GM10266 (cell line): ENCODE measurements at regions not wholly inside any gene's neighbourhood (a gene's known extent, or its start where the extent isn't known, plus 50 kb on each side); places are given as distances from the start of the nearest gene placed in this dataset.

Source experiments
- DNase-seq: peaks from one replicate; pipeline ENCODE4 v3.0.0; 2012; ENCODE audit errors: extremely low spot score
- TF ChIP-seq, protein P1 (sequence below): IDR thresholded peaks from 2 replicates; pipeline ENCODE4 v1.5.1; 2012; ENCODE audit warnings: mild to moderate bottlenecking, low read depth; ENCODE audit not compliant: control insufficient read depth, insufficient read depth; ENCODE audit errors: missing control alignments

DNA sequence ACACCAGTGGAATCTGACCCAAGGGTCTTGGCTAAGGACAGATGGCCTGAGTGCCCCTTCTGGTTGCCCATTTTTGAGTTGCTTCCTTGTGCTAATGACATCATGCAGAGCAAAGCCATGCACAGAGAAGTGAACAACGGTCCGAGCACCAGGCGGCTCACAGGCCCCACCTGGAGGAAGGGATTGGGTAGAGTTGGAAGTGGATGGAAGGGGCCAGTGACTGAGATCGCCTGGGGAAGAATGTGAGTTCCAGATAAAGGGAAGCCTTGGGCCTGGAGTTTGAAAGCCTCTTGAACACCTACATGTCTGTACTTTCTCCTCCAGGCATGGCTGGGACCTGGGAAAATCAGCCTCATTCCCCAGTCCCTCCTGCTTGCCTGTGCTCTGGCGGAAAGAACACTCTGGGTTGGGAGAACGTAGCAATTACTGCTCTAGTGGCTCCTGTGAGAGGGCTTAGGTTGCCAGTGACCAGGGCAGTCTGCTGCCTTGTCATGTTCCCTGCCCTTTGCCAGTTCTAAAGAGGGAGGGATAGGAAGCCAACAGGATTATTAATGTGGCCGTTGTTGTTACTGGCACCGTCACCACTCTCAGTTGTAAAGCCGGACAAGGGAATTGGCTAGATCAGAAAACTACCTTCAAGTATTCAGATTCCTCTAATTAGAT lies 62.5 kb upstream of the PTPN3 start:
- no peak for DNase-seq
- TF ChIP-seq, protein P1, sequence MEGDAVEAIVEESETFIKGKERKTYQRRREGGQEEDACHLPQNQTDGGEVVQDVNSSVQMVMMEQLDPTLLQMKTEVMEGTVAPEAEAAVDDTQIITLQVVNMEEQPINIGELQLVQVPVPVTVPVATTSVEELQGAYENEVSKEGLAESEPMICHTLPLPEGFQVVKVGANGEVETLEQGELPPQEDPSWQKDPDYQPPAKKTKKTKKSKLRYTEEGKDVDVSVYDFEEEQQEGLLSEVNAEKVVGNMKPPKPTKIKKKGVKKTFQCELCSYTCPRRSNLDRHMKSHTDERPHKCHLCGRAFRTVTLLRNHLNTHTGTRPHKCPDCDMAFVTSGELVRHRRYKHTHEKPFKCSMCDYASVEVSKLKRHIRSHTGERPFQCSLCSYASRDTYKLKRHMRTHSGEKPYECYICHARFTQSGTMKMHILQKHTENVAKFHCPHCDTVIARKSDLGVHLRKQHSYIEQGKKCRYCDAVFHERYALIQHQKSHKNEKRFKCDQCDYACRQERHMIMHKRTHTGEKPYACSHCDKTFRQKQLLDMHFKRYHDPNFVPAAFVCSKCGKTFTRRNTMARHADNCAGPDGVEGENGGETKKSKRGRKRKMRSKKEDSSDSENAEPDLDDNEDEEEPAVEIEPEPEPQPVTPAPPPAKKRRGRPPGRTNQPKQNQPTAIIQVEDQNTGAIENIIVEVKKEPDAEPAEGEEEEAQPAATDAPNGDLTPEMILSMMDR, result peak; percentile 15

DNA sequence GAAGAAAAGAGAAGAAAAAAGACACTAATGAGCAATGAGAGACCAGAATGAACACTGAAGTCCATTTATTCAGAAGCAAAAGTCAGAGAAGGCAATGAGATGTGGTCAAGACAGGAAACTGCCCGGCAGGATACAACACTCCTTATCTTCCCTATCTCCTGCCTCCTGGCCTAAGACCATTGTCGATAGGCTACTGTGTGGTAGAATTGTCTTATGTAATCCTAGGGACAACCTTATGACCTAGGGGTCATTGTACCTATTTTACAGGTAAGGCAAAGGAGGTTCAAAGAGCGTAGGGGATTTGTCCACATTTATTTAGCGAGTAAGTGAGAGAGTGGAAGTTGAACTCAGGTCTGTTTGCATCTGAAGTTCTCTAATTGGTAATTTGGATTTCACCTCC lies 63.0 kb upstream of the PTPN3 start:
- DNase-seq, result no peak
- TF ChIP-seq, protein P1, result no peak

DNA sequence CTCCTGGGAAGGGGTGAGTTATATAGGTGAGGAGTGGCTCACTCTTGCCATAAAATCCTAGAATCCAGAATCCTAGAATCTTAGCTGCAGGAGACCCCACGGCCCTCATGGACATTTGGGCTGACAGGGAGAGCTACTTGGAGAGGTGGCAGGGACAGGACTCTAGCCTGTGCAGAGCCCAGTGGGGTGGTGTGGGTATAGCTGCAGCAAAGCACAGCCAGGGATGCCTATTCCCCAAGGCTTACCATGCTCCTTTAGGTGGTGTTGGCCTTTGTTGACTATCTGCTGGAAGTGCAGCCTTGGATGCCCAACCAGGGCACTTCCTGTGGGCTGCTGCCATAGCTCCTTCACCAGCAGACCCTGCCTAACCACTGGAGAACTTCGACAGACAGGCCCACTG lies 70.0 kb upstream of the PTPN3 start:
- TF ChIP-seq, protein P1, result no peak
- no peak for DNase-seq

DNA sequence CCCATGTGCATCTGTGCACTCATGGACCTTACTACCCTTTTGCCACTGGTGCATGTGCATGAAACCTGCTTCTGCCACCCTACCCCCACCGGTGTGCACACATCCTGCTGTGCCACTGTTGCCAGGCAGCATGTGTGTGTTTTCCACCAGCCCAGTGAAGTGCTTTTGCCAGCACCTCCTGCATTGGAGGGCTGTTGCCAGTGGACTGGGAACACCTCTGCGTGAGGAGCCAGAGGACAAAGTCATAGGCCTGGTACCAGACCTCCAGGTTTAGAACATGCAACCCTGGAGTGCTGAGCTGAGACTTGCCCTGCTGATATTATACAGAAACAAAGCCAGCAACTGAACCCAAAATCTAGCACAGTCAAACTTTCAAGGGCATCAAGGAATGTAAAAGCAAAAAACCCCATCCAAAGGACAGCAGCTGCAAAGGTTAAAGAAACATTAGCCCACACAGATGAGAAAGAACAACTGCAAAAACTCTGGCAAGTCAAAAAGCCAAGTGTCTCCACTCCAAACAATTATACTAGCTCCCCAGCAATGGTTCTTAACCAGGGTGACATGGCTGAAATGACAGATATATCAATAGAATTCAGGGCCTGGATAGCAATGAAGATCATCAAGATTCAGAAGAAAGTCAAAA lies 70.6 kb upstream of the PTPN3 start:
- no peak for DNase-seq
- TF ChIP-seq, protein P1, result no peak

DNA sequence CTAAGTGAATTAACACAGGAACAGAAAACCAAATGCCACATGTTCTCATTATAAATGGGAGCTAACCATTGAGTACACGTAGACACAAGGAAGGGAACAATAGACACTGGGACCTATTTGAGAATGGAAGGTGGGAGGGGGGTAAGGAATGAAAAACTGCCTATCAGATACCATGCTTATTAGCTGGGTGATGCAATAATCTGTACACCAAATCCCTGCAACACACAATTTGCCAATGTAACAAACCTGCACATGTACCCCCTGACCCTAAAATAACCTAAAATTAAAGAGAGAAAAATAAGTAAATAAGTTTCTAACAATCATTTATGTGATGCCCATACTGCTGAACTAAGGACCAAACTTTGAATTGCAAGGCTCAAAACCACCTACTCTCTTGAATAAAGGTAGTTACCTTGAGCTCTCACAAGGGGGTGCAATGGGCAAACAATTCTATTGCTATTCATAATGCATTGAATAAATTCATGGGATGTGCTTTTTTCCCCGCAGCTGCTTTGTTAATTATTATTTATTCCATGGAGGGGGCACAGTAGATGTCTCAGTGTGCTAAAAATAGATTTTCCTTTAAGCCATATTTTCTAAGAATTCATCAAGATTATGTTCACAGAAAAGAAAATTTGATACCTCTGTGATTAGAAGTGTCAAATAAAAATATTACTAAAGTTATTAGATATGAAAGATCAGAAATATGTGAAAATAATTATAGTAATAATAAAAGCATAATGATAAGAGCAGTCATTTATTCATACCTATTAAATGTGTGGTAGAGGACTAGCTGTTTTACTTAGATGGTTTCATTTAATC lies 76.2 kb upstream of the PTPN3 start:
- TF ChIP-seq, protein P1, result peak; percentile 51
- peak; percentile 20 for DNase-seq

DNA sequence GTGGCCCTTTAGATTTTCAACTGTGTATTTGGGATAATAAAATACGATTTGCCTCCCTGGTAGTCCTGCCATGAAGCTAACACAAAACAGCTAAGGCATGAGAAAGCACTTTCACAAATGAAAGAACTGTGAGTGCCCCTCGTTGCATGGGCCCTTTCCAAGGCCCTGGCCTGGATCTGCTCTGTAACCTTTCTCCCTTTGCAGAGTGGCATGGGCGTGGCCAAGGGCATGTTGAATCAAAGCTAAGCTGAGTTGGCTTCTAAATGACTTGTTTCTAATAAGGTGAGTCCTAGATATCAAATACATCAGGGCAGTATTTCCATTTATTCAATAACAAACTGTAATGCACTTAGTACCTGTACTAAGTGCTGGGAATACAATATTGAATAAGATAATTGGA lies 78.7 kb upstream of the PTPN3 start:
- no peak for DNase-seq
- TF ChIP-seq, protein P1, result no peak
